CD14-positive monocyte (primary cell): ENCODE measurements at regions not wholly inside any gene's neighbourhood (a gene's known extent, or its start where the extent isn't known, plus 50 kb on each side); places are given as distances from the start of the nearest gene placed in this dataset.

Experiments used
- DNase-seq, 3 donors: peaks; one replicate each; pipeline ENCODE4 v3.0.0-alpha.2; 2011 to 2022
- H2AFZ ChIP-seq: 2 replicates; pipeline ENCODE4 v1.6.0; 2012; ENCODE audit warnings: mild to moderate bottlenecking, low read depth, low read length, inconsistent platforms; ENCODE audit not compliant: insufficient read depth, poor library complexity, severe bottlenecking
- H3K27ac ChIP-seq, 2 donors: 1 replicate in 1 of 2; 2 replicates in 1 of 2; pipeline ENCODE4 v1.5.1; 2012 to 2013; ENCODE audit warnings: low read length in 2 of 2, control low read depth in 1 of 2, inconsistent platforms in 1 of 2, low read depth in 1 of 2, mild to moderate bottlenecking in 1 of 2
- H3K27me3 ChIP-seq, 2 donors: one replicate each; pipeline versions ENCODE4 v1.6.0 to v1.6.1; 2011 to 2013; ENCODE audit warnings: low read length in 2 of 2; ENCODE audit not compliant: control insufficient read depth in 2 of 2, insufficient read depth in 2 of 2
- H3K36me3 ChIP-seq, 2 donors: replicated peaks in 1 of 2; 1 replicate in 1 of 2; 2 replicates in 1 of 2; pipeline versions ENCODE4 v1.5.1 to v1.6.1; 2012 to 2013; ENCODE audit warnings: low read length in 2 of 2, control low read depth in 1 of 2, inconsistent platforms in 1 of 2, mild to moderate bottlenecking in 1 of 2; ENCODE audit not compliant: insufficient read depth in 2 of 2, control insufficient read depth in 1 of 2
- H3K4me1 ChIP-seq, 2 donors: 1 replicate in 1 of 2; 2 replicates in 1 of 2; pipeline versions ENCODE4 v1.5.1 to v1.6.1; 2012 to 2013; ENCODE audit warnings: low read length in 2 of 2, control low read depth in 1 of 2, inconsistent platforms in 1 of 2, mild to moderate bottlenecking in 1 of 2, moderate library complexity in 1 of 2; ENCODE audit not compliant: insufficient read depth in 2 of 2, control insufficient read depth in 1 of 2
- H3K4me2 ChIP-seq: replicated peaks from 2 replicates; pipeline ENCODE3; 2012; ENCODE audit warnings: low read length, moderate library complexity, mild to moderate bottlenecking; ENCODE audit not compliant: poor library complexity, severe bottlenecking; ENCODE audit errors: extremely low read depth
- H3K4me3 ChIP-seq, 3 experiments: fragments of 200-600 bp in 1 of 3; sonication (generic) in 1 of 3; replicated peaks in 1 of 3; 1 replicate in 2 of 3; 2 replicates in 1 of 3; pipeline ENCODE4 v1.5.1; 2011 to 2013; ENCODE audit warnings: low read length in 3 of 3, mild to moderate bottlenecking in 3 of 3, control low read depth in 2 of 3, low read depth in 2 of 3, inconsistent platforms in 1 of 3, moderate library complexity in 1 of 3
- H3K79me2 ChIP-seq: 2 replicates; pipeline ENCODE4 v1.6.0; 2012; ENCODE audit warnings: mild to moderate bottlenecking, control low read depth, inconsistent platforms, low read length, moderate library complexity; ENCODE audit not compliant: insufficient read depth
- H3K9ac ChIP-seq: 2 replicates; pipeline ENCODE4 v1.6.0; 2017; ENCODE audit warnings: low read length, mild to moderate bottlenecking; ENCODE audit not compliant: insufficient read depth, poor library complexity, severe bottlenecking
- H3K9me3 ChIP-seq, 2 donors: replicated peaks in 1 of 2; 1 replicate in 1 of 2; 2 replicates in 1 of 2; pipeline versions ENCODE4 v1.5.1 to v1.6.1; 2012 to 2013; ENCODE audit warnings: low read length in 2 of 2, control low read depth in 1 of 2; ENCODE audit not compliant: control insufficient read depth in 1 of 2, insufficient read depth in 1 of 2
- H4K20me1 ChIP-seq: 2 replicates; pipeline ENCODE4 v1.6.0; 2012; ENCODE audit warnings: mild to moderate bottlenecking, low read length, control low read depth, moderate library complexity; ENCODE audit not compliant: insufficient read depth
- H3K27ac Mint-ChIP-seq, 7 donors: one replicate each; pipeline ENCODE4 v1.8.0; 2020; ENCODE audit warnings: mild to moderate bottlenecking in 7 of 7, mixed read lengths in 7 of 7, moderate library complexity in 6 of 7, inconsistent platforms in 2 of 7
- H3K27me3 Mint-ChIP-seq, 3 donors: one replicate each; pipeline ENCODE4 v1.8.0; 2021 to 2022; ENCODE audit warnings: low read depth in 3 of 3, mild to moderate bottlenecking in 3 of 3, mixed read lengths in 3 of 3, moderate library complexity in 3 of 3, inconsistent platforms in 1 of 3
- H3K36me3 Mint-ChIP-seq, 2 donors: one replicate each; pipeline ENCODE4 v1.8.0; 2020; ENCODE audit warnings: mixed read lengths in 2 of 2, inconsistent platforms in 1 of 2, mild to moderate bottlenecking in 1 of 2
- H3K4me1 Mint-ChIP-seq: one replicate; pipeline ENCODE4 v1.8.0; 2020; ENCODE audit warnings: mild to moderate bottlenecking, mixed read lengths
- H3K4me3 Mint-ChIP-seq, 2 donors: one replicate each; pipeline ENCODE4 v1.8.0; 2020; ENCODE audit warnings: mild to moderate bottlenecking in 2 of 2, mixed read lengths in 2 of 2, moderate library complexity in 1 of 2
- H3K9me3 Mint-ChIP-seq, 7 donors: one replicate each; pipeline ENCODE4 v1.8.0; 2020 to 2022; ENCODE audit warnings: mixed read lengths in 7 of 7, mild to moderate bottlenecking in 6 of 7, moderate library complexity in 6 of 7, inconsistent platforms in 2 of 7
- CTCF ChIP-seq: fragments of 200-600 bp; IDR thresholded peaks from one replicate; pipeline ENCODE4 v1.8.0; 2022; ENCODE audit warnings: antibody characterized with exemption, mild to moderate bottlenecking
- WGBS: methylation state at CpG from one replicate; pipeline ENCODE4 v1.1.5; 2013; ENCODE audit warnings: missing lambda C conversion rate; ENCODE audit not compliant: insufficient coverage; 5-methylcytosine and 5-hydroxymethylcytosine counted together
- intact Hi-C, 2 donors: fragments of 100-400 bp; cut with micrococcal nuclease; formaldehyde crosslinking; loops; one replicate each; pipeline versions ENCODE4 v1.15.0 to v1.15.1; 2023

GRCh38 chr13:107643615-107644014 is 571.7 kb downstream of the LIG4 start:
- H3K79me2 ChIP-seq, result no peaks in the 10 kb centered on the region
- no peak overlapping the region for H3K27ac ChIP-seq
- H3K36me3 ChIP-seq, result no peaks in the 10 kb centered on the region
- no peak for TF ChIP-seq CTCF
- H3K4me3 ChIP-seq, result no peak overlapping the region
- H3K27ac Mint-ChIP-seq, result no peak overlapping the region
- no peak overlapping the region for H3K4me2 ChIP-seq
- no CpG with 5 or more reads among the region's 1 CpG for WGBS
- no peaks in the 10 kb centered on the region for H3K9me3 ChIP-seq
- H3K9me3 Mint-ChIP-seq, result peaks cover 0 to 1% (median 0%) of the 10 kb centered on the region in 7 donors
- H3K4me3 Mint-ChIP-seq, result no peak overlapping the region
- no peaks in the 10 kb centered on the region for H3K36me3 Mint-ChIP-seq
- no peaks in the 10 kb centered on the region for H4K20me1 ChIP-seq
- no peak overlapping the region for H3K9ac ChIP-seq
- no peaks in the 10 kb centered on the region for H3K27me3 ChIP-seq
- no peaks in the 10 kb centered on the region for H3K27me3 Mint-ChIP-seq
- no peak overlapping the region for H2AFZ ChIP-seq
- DNase-seq, result no peak
- intact Hi-C loops, result no loop called here
- no peaks in the 10 kb centered on the region for H3K4me1 Mint-ChIP-seq
- no peaks in the 10 kb centered on the region for H3K4me1 ChIP-seq

DNA sequence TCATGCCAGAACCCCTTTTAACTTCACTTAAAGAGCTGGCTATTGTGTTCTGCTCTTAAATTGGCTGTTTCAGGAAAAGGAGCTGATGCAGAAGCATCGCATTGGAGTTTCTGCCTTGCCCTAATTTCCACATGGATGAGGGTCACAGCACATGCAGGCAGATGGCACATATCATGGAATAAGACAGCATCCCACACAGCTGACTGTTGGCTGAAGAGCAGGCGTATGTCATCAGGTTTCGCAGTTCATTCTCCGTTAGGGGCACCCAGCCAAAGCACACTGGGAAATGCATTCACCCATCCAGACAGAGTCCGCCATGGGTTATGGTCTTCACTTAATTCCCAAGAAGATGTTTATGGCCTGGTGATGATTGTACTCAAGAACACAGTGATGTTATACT is 572.5 kb downstream of the LIG4 start:
- no peaks in the 10 kb centered on the region for H3K4me1 ChIP-seq
- TF ChIP-seq CTCF, result no peak
- no peaks in the 10 kb centered on the region for H4K20me1 ChIP-seq
- H3K9me3 ChIP-seq, result no peaks in the 10 kb centered on the region
- H3K4me3 Mint-ChIP-seq, result no peak overlapping the region
- no peak overlapping the region for H3K4me2 ChIP-seq
- no peak overlapping the region for H3K4me3 ChIP-seq
- no peaks in the 10 kb centered on the region for H3K4me1 Mint-ChIP-seq
- H3K27me3 Mint-ChIP-seq, result no peaks in the 10 kb centered on the region
- H3K27me3 ChIP-seq, result no peaks in the 10 kb centered on the region
- no peak overlapping the region for H3K27ac Mint-ChIP-seq
- no peak overlapping the region for H3K9ac ChIP-seq
- intact Hi-C loops, result no loop called here
- no peak overlapping the region for H3K27ac ChIP-seq
- no peaks in the 10 kb centered on the region for H3K36me3 Mint-ChIP-seq
- DNase-seq, result no peak
- peaks cover 0 to 1% (median 0%) of the 10 kb centered on the region in 7 donors for H3K9me3 Mint-ChIP-seq
- no peaks in the 10 kb centered on the region for H3K36me3 ChIP-seq
- no peaks in the 10 kb centered on the region for H3K79me2 ChIP-seq
- no peak overlapping the region for H2AFZ ChIP-seq
- 96% methylated on average over 3 of the region's 5 CpGs for WGBS
